Erythroblast (primary cell): ENCODE measurements at regions not wholly inside any gene's neighbourhood (a gene's known extent, or its start where the extent isn't known, plus 50 kb on each side); places are given as distances from the start of the nearest gene placed in this dataset.

Experiments used
- GATA1 ChIP-seq: IDR thresholded peaks from 2 replicates; pipeline ENCODE4 v1.6.1; 2011; ENCODE audit warnings: low read depth, mild to moderate bottlenecking, control low read depth, low read length, moderate library complexity
- POLR2A ChIP-seq: IDR thresholded peaks from 2 replicates; pipeline ENCODE4 v1.6.1; 2011; ENCODE audit warnings: mild to moderate bottlenecking, low read length

DNA sequence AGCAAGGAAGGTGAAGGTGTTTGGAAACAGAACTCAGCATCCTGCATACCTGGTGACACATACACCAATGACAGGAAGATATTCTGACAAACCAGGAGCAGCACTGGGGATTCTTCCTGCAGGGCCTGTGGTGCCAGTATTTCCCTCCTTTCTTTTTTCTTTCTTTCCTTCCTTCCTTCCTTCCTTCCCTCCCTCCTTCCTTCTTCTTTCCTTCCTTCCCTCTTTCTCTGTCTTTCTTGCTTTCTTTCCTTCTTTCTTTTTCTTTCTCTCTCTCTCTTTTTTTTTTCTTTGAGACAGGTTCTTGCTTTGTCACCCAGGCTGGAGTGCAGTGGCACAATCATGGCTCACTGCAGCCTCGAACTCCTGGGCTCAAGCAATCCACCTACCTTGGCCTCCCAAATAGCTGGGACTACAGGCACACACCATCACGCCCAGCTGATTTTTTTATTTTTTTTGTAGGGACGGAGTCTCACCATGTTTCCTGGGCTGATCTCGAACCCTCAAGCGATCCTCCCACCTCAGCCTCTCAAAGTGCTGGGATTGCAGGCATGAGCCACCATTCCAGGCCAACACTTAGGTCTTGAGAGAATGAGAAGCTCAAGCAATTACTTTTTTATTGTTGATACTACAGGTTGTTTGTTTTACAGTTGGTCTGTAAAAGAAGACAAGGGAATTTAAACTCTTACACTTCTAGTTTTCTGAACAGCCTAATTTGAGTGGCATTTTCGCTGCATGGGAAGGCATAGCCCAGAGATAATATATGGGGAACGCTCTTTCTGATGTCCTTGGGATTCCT lies 54.7 kb upstream of the GATA6 start:
- no peak for TF ChIP-seq POLR2A
- TF ChIP-seq GATA1, result no peak
